HG03439 (cell line): ENCODE measurements at regions not wholly inside any gene's neighbourhood (a gene's known extent, or its start where the extent isn't known, plus 50 kb on each side); places are given as distances from the start of the nearest gene placed in this dataset.
"Not testable (repeated sequence)": the region's sequence is repeated elsewhere in the genome, so short reads cannot be mapped to it uniquely, and the experiment has no call there.

ENCODE experiments used
- ATAC-seq: cut with Tn5 transposase; IDR thresholded peaks from one replicate; pipeline ENCODE4 v1.9.1; 2021; ENCODE audit warnings: mild to moderate bottlenecking, moderate library complexity; ENCODE audit not compliant: unreplicated experiment

- ATAC-seq = no peak
These were observed 262.7 kb upstream of the SPHKAP start for GRCh38 chr2:228444161-228444560.

GRCh38 chr2:228433721-228434120 lies 252.2 kb upstream of the SPHKAP start:
- ATAC-seq = no peak

GRCh38 chr2:228432116-228432515 lies 250.6 kb upstream of the SPHKAP start:
- no peak for ATAC-seq

DNA sequence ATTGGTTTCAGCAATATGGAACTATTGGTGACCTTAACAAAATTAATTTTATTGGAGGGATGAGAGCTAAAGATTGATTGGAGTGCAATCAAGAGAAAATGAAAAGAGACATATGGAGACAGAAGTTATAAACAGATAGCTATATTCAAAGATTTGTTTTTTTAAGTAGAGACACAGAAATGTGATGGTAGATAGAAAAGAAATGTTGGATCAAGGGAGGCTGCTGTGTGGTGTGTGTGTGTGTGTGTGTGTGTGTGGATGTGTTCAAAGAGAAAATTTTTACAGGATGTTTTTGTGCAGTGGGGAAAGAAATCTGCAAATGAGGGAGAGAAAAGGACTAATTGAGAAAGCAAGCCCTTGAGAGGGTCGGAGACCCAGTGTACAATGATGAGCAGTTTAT lies 249.5 kb upstream of the SPHKAP start:
- ATAC-seq = no peak

DNA sequence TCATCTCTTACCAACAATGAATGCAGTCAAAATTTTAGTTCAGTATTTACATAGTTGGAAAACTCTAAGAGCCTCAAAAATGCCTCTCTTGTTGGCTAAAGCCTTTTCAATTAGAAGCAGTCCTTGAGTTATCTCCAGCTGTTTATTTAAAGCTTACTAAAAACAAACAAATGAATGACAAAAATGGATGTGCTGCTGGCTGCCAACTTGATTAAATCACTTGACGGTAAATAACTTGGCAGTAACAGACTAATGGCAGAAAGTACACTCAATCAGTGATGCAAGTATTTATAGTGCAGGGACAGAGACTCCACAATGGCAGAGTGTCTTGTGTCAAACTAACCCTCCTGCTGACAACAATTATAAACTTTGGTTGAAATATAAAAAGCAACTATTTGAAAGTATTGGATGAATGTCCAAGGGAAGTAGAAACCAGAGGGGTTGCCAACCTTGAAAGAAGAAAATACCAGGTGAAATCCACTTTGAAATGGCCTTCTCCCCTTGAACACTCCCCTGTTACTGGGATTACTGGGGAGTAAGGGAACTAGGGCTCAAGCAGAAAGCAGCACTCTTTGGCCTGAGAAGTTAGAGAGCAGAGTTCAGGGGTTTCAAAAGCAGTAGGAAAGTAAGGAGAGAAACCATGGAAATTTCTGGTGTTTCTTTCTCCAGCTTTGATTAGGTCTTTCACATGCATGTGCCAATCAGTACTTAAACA lies 245.2 kb upstream of the SPHKAP start:
- ATAC-seq = no peak

GRCh38 chr2:228425411-228426060 lies 244.0 kb upstream of the SPHKAP start:
- ATAC-seq = not testable (repeated sequence)

DNA sequence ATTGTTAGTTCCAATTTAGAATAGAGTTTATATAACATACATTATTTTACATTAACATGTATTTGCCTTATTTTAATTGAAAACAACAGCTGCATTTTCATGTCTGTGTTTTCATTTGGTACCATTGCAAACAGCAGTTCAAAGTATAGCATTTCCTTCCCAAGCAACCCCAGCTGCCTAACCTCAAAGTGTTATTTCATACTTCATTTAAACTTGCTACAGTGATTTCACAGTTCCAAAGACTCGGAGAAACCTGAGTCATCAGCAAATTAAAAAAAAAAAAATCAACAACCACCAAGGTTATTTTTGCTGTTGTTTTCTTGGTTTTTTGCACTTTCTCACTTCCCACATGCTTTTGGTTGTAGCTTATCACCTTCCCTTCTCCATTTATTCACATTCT lies 236.5 kb upstream of the SPHKAP start:
- no peak for ATAC-seq

- ATAC-seq = no peak
These were observed 236.0 kb upstream of the SPHKAP start for GRCh38 chr2:228417526-228417925.

DNA sequence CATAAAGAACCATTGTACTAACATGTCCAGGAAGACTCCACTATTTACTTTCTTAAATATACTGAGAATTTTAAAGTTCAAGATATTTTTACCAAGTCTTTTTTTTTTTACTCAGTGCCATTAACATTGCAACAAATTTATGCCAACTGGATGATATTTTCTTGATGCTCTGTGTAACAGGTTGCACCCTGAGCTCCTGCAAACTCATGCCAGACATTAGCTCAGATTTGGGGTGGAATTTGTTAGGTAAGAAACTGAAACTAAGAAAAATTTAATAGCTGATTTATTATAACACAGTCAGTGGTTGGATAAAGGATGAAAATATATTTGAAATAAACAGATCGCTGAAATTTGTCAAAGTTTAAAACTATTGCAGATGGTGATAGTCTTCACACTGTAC lies 228.6 kb upstream of the SPHKAP start:
- ATAC-seq = no peak

DNA sequence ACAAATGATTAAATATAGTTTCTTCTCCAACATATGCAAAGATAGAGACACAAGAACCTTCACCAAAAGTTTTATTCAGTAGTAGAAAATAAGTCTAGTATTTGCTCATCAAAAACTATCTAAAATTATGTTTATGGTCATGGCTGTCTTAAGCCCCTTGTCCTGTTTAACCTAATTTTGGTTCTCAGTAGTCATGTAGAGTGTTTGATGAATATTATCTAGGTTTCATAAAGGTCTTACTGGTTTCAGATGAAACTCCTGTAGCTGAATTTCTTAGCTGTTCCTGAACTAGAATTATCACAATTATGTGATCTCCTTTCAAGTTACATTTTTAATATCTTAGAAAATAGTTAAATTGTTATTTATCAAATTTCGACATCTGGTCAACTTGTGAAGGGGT lies 228.0 kb upstream of the SPHKAP start:
- no peak for ATAC-seq

DNA sequence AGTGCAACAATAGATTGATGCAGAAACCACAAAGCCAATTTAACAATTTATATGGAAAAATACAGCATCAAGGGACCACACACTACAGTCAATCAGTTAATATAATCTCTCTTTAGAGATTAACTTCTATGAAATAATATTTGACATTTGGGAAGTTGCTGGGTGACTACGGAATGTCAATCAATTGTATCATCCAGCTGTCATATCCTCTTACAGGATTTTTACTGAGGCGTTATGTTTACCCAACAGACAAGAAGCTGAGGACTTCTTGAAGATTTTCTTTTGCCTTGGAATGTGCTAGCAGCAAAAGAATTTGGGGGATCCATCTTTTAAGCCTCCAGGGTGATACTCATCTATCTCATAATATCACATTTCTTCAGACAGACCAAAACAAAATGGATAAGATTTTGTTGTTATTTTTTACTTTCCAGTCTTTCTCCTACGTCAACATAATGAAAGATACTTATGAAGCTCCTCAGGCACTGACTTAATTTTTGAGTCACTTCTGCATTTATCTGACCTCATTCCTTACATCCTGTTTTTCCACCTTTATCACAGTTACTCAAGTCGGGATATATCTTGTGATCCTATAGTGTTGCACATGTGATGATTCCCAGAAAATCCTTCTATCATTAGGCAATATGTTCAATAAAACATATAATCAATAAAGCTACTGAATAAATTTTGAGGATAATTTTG lies 227.2 kb upstream of the SPHKAP start:
- ATAC-seq = no peak

DNA sequence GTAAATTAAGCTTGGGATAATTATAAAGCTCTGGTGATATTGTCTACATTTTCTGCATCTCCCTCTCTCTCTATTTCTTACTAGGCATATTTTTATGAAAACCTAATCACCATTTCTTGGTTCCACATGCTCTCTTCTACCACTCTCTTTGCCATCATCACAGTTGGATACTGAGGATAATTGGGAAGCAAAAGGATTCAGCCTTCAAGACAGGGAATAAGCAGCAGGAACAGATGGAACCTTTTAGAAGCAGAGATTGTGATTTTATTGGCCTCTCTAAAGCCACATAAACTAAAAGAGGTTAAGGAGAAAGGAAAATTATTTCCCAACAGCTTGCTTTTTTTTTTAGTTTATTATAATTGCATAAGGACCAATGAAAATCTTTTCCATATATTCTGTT lies 226.3 kb upstream of the SPHKAP start:
- ATAC-seq = no peak

- no peak for ATAC-seq
These were observed 219.8 kb upstream of the SPHKAP start for GRCh38 chr2:228401065-228401912.

DNA sequence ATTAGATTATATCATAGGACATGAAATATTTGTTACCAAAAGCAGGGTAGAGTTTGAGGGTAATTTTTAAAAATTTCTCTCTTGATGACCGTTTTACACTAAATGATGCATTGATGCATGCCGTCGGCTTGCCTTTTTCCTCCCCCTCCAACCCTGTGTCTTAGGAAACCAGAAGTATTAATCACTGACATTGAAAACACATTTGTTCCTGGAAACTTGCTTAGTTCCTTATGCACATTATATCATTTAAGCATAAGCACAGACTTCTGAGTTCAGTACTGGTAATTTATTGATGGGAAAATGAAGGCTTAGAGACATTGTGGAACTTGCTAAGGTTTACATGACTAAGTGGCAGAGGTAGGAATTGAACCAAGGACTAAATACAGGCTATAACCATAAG lies 206.3 kb upstream of the SPHKAP start:
- ATAC-seq = no peak

DNA sequence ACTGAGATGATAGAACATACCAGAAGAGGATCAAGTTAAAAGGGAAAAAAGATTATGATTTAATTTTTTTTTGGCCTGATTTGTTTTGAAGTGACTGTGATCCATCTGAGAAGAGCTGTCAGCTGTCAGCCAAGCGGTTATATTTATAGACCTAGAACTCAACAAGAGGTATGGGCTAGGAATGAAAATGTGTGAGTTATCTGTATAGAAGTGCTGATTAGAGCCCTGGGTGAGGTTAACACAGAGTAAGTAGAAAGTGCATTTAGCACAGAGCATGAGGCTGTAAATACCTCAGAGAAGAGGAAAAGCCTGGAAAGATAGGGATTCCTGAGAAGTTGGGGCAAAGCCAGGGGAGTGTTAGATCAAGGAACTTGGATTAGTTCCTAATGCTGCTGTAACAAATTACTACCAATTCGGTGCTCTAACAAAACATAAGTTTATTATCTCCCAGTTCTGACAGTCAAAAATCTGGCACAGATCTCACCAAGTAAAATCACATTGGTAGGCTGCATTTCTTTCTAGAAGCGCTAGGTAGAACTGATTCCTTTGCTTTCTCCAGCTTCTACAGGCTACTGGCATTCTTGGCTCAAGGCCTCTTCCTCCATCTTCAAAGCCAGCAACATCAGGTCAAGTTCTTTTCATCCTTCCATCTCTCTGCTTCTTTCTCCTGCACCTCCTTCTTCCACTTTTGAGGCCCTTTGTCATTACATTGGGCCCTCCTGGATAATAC lies 197.4 kb upstream of the SPHKAP start:
- no peak for ATAC-seq

- ATAC-seq = no peak
These were observed 196.7 kb upstream of the SPHKAP start for GRCh38 chr2:228378233-228378632.

DNA sequence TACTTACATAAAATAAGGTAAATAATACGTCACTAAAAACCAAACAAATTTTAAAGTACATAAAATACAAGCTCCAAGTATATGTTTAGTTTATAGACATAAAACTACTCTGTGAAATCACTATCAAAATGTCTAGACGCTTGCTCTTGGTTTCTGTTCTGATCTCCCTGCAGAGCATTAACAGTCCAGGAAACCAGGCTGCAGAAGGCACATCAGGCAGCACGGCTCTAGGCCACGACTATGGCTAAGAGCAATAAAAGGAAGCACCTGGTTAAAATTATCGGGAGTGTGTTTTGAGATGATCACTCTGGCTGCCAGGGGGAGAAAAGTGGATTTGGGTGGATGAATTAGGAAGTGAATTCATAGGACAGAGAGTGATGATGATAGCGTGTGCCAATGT lies 196.0 kb upstream of the SPHKAP start:
- ATAC-seq = no peak

- no peak for ATAC-seq
These were observed 193.3 kb upstream of the SPHKAP start for GRCh38 chr2:228374741-228375140.

GRCh38 chr2:228373191-228373590 lies 191.7 kb upstream of the SPHKAP start:
- no peak for ATAC-seq

DNA sequence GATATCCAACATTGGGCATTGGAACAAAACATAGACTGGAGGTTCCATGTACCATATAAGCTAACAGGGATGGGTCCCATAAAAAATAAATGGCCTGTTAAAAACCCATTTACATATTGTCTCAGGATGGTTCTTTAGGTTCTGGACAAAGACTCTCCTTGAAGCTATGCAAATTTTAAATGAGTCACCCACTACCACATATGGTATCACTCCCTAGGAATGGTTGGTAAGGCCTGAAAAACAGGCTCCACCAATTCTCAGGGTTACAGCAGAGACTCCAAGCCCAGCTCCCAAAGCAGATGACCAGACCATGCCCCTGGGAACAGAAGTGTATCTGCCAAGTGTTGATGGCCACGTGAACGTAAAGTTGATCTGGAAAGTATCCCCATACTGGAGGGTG lies 190.7 kb upstream of the SPHKAP start:
- ATAC-seq = no peak
